ENCODE measurements at regions not wholly inside any gene's neighbourhood (a gene's known extent, or its start where the extent isn't known, plus 50 kb on each side); places are given as distances from the start of the nearest gene placed in this dataset.

DNA sequence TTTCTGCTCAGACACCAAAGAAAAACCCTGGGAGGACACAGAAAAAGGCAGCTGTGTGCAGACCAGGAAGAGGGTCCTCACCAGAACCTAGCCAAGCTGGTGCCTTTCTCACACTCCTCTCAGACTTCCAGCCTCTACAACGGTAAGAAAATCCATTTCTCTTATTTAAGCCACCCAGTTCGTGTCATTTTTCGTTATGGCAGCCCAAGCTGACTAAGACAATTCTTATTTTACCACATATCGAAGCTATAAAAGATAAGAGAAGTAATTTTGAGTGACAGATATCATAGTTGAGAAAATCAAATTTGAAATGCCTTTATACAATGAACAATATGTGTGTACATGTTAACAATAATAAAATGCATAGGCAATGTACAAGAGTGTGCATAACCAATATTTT is 219.5 kb downstream of the CBLN2 start:
- Histone ChIP-seq H3K27ac (no peak overlapping the region), H3K27me3 (no peaks in the 10 kb centered on the region), H3K4me1 (no peaks in the 10 kb centered on the region), H3K9me3 (no peaks in the 10 kb centered on the region), H3K36me3 (no peaks in the 10 kb centered on the region), H3K4me3 (no peak overlapping the region)
- TF ChIP-seq, protein P1, sequence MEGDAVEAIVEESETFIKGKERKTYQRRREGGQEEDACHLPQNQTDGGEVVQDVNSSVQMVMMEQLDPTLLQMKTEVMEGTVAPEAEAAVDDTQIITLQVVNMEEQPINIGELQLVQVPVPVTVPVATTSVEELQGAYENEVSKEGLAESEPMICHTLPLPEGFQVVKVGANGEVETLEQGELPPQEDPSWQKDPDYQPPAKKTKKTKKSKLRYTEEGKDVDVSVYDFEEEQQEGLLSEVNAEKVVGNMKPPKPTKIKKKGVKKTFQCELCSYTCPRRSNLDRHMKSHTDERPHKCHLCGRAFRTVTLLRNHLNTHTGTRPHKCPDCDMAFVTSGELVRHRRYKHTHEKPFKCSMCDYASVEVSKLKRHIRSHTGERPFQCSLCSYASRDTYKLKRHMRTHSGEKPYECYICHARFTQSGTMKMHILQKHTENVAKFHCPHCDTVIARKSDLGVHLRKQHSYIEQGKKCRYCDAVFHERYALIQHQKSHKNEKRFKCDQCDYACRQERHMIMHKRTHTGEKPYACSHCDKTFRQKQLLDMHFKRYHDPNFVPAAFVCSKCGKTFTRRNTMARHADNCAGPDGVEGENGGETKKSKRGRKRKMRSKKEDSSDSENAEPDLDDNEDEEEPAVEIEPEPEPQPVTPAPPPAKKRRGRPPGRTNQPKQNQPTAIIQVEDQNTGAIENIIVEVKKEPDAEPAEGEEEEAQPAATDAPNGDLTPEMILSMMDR (IDR thresholded peaks at IDR 0.05) = no peak
- intact Hi-C loops (cut with DNase I; ENCODE audit: low total_unique reads) = no loop called here
- no peak for DNase-seq

DNA sequence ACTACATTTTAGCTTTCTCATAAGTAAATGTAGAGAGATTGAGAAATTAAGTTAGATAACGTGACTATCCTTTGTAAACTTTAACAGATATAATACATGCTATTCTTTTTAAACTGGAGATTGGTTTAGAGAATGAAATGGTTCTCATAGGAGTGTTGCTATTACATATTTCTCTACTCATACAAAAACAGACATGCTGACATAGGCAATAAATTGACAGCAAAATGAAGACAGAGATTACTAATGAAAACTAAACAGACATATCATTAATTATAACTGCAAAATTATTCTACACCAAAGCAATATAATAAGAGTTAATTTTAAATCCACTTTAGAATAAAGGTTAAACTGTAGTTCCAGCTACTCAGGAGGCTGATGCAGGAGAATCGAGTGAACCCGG is 227.6 kb downstream of the CBLN2 start:
- Histone ChIP-seq H3K9me3 (no peaks in the 10 kb centered on the region), H3K4me1 (no peaks in the 10 kb centered on the region), H3K27ac (no peak overlapping the region), H3K27me3 (no peaks in the 10 kb centered on the region), H3K36me3 (no peaks in the 10 kb centered on the region), H3K4me3 (no peak overlapping the region)
- TF ChIP-seq, protein P1 (IDR thresholded peaks at IDR 0.05) = no peak
- intact Hi-C loops (cut with DNase I; ENCODE audit: low total_unique reads) = no loop called here
- no peak for DNase-seq

DNA sequence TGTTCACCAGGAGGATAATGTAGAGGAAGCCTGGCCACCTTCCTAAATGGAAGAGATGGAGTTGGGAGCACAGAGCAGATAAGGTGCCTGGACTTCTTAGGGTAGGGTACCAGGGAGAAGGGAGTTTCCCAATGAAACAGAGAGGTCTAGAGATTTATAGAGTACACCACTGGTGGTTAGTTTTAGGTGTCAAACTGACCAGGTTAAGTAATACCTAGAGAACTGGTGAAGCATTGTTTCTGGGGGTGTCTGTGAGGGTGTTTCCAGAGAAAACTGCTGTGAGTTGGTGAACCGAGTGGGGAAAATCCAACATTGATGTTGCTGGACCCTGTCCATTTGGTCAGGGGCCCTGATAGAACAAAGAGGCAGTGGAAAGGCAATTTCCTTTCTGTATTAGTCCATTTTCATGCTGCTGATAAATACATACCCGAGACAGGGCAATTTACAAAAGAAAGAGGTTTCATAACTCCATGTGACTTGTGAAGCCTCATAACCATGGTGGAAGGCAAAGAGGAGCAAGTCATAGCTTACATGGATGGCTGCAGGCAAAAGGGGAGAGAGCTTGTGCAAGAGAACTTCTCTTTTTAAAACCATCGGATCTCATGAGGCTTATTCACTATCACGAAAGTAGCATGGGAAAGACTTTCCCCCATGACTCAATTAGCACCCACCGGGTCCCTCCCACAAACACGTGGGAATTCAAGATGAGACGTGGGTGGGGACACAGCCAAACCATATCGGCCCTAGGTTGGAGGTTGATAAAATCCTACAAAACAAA is 260.8 kb downstream of the CBLN2 start:
- no peaks in the 10 kb centered on the region for H3K27me3 ChIP-seq
- DNase-seq = no peak
- intact Hi-C loops (cut with DNase I; ENCODE audit: low total_unique reads) = no loop called here
- TF ChIP-seq, protein P1 (IDR thresholded peaks at IDR 0.05) = no peak
- H3K4me1 ChIP-seq = no peaks in the 10 kb centered on the region
- no peaks in the 10 kb centered on the region for H3K36me3 ChIP-seq
- H3K27ac ChIP-seq = no peak overlapping the region
- no peaks in the 10 kb centered on the region for H3K9me3 ChIP-seq
- no peak overlapping the region for H3K4me3 ChIP-seq

DNA sequence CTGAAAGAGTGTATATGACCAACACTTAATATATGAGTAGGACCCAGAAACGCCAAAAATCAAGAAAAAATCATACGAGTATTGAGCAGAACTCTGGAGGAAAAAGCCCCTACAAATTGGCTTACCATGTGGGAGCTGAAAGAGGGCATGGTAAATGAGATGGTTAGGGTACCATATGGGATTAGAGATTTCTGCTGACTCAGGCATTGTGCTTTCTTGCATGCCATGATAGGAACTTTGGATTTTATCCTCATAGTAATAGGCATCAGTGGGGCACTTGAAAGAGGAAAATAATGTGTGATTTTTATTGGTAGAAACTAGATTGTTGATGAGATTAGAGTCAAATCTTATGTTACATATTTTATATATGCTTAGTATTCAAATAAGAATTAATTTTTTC is 271.1 kb downstream of the CBLN2 start:
- no peaks in the 10 kb centered on the region for H3K9me3 ChIP-seq
- no peaks in the 10 kb centered on the region for H3K4me1 ChIP-seq
- intact Hi-C loops (cut with DNase I; ENCODE audit: low total_unique reads) = no loop called here
- no peak for DNase-seq
- no peak overlapping the region for H3K4me3 ChIP-seq
- H3K27ac ChIP-seq = no peak overlapping the region
- H3K36me3 ChIP-seq = no peaks in the 10 kb centered on the region
- H3K27me3 ChIP-seq = no peaks in the 10 kb centered on the region
- TF ChIP-seq, protein P1 (IDR thresholded peaks at IDR 0.05) = no peak

DNA sequence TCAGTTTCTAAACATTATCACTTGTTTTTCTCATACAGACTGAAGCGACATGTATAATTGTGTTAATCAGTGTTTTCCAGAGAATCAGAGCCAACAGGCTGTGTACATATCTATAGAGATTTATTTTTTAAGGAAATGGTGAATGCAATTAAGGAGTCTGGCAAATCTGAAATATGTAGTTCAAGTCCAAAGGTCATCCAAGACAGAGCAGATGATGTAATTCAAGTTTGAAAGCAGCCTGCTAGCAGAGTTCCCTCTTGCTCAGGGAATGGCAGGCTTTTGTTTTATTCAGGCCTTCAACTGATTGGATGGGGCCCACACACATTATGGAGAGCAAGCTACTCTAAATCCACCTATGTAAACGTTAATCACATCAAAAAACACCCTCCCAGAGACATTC is 282.6 kb downstream of the CBLN2 start:
- intact Hi-C loops (cut with DNase I; ENCODE audit: low total_unique reads) = no loop called here
- no peak overlapping the region for H3K4me3 ChIP-seq
- TF ChIP-seq, protein P1 (IDR thresholded peaks at IDR 0.05) = no peak
- no peaks in the 10 kb centered on the region for H3K9me3 ChIP-seq
- no peak for DNase-seq
- no peaks in the 10 kb centered on the region for H3K36me3 ChIP-seq
- H3K27me3 ChIP-seq = no peaks in the 10 kb centered on the region
- H3K27ac ChIP-seq = no peak overlapping the region
- no peaks in the 10 kb centered on the region for H3K4me1 ChIP-seq

Measured in tibial artery (tissue), 4 donors.